ENCODE measurements at regions not wholly inside any gene's neighbourhood (a gene's known extent, or its start where the extent isn't known, plus 50 kb on each side); places are given as distances from the start of the nearest gene placed in this dataset.

DNA sequence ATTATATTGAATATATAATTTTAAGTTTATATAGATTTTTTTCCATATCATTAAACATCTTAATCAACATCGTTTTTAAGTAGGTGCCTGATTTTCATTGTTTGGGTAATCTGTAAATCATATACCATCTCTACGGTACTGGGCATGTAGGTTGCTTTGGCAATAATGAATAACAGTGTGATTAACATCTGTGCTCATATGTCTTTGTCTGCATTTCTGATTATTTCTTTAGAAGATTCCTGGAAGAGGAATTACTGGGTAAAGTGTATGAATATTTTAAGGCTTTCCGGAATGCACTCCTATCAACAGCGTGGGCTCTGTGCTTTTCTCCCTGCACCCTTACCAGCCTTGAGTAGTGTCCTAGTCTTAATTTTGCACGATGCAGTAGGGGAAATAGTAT lies 119.8 kb upstream of the LIPC start:
- ATAC-seq = no peak
- TF ChIP-seq RARB (CRISPR knock-in tag; IDR thresholded peaks at IDR 0.05) = no peak
- TF ChIP-seq BACH2 (CRISPR knock-in tag; IDR thresholded peaks at IDR 0.05; ENCODE audit: borderline replicate concordance) = no peak

DNA sequence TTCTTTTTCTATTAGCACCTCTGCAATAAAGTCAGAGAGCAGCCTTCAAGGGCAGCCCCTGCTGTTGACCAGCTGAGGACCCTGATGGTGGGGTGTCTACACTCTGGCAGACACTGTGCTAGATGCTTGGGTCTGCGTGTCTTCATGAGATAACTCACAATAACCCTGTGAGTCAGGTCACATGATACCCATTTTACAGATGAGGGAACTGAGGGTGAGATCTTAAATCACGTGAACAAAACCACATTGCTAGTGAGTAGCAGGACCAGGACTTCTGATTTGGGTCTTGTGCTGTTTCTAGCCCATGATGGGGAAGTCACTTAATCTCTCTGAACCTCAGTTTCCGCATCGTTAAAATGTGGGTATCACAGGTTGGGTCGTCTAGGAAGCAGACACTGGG lies 118.5 kb upstream of the LIPC start:
- no peak for TF ChIP-seq ARNTL (CRISPR knock-in tag; IDR thresholded peaks at IDR 0.05; ENCODE audit: borderline replicate concordance, low read depth)
- TF ChIP-seq, protein P1, sequence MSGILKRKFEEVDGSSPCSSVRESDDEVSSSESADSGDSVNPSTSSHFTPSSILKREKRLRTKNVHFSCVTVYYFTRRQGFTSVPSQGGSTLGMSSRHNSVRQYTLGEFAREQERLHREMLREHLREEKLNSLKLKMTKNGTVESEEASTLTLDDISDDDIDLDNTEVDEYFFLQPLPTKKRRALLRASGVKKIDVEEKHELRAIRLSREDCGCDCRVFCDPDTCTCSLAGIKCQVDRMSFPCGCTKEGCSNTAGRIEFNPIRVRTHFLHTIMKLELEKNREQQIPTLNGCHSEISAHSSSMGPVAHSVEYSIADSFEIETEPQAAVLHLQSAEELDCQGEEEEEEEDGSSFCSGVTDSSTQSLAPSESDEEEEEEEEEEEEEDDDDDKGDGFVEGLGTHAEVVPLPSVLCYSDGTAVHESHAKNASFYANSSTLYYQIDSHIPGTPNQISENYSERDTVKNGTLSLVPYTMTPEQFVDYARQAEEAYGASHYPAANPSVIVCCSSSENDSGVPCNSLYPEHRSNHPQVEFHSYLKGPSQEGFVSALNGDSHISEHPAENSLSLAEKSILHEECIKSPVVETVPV (CRISPR knock-in tag; IDR thresholded peaks at IDR 0.05) = no peak
- TF ChIP-seq, protein P2, sequence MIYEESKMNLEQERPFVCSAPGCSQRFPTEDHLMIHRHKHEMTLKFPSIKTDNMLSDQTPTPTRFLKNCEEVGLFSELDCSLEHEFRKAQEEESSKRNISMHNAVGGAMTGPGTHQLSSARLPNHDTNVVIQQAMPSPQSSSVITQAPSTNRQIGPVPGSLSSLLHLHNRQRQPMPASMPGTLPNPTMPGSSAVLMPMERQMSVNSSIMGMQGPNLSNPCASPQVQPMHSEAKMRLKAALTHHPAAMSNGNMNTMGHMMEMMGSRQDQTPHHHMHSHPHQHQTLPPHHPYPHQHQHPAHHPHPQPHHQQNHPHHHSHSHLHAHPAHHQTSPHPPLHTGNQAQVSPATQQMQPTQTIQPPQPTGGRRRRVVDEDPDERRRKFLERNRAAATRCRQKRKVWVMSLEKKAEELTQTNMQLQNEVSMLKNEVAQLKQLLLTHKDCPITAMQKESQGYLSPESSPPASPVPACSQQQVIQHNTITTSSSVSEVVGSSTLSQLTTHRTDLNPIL (CRISPR knock-in tag; IDR thresholded peaks at IDR 0.05; ENCODE audit: low read depth) = no peak
- no peak for ATAC-seq

DNA sequence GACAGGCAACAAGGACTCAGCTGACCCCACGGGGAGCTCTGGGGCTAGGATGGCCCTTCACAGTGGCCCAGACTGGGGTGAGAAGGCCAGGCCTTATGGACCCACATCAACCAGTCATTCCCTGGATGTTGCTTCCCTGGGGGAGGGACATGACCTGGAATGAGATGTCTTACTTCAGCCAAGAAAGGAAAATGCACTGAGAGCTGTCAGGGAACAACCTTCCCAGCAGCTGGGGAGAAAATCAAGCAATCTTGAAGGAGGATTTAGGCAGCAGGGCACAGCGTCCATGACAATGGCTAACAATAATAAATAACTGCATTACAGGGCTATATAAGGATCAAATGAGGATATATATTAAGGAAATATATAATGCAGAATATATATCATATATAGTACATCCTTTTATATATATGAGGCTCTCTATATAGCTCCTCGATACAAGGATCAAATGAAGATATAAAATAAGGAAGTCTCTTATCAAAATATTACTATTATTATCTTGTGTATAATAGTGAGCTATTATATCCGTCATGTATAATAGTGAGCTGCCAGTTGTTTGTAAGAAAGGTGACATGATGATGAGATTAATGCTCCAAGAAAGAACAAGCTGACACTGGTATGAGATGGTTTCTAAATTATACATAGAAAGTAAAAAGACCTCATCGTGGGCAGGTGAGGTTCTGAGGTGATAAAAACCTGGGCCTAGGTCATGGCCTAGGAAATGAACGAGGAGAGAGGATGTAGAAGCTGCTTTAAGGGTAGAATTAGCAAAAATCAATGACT lies 117.8 kb upstream of the LIPC start:
- ATAC-seq = no peak
- TF ChIP-seq, protein P2 (CRISPR knock-in tag; IDR thresholded peaks at IDR 0.05; ENCODE audit: low read depth) = no peak
- TF ChIP-seq ESRRG (CRISPR knock-in tag; IDR thresholded peaks at IDR 0.05) (no peak), ZNF70 (CRISPR knock-in tag; IDR thresholded peaks at IDR 0.05) (no peak), ZC3H10 (CRISPR knock-in tag; IDR thresholded peaks at IDR 0.05) (no peak), RARB (CRISPR knock-in tag; IDR thresholded peaks at IDR 0.05) (no peak), SNAI2 (CRISPR knock-in tag; IDR thresholded peaks at IDR 0.05) (no peak), PPARA (CRISPR knock-in tag; IDR thresholded peaks at IDR 0.05; ENCODE audit: borderline replicate concordance) (no peak), TOX (CRISPR knock-in tag; IDR thresholded peaks at IDR 0.05; ENCODE audit: borderline replicate concordance) (no peak), TCF4 (CRISPR knock-in tag; IDR thresholded peaks at IDR 0.05; ENCODE audit: borderline replicate concordance) (no peak), GLIS3 (CRISPR knock-in tag; IDR thresholded peaks at IDR 0.05) (no peak), ISL1 (CRISPR knock-in tag; IDR thresholded peaks at IDR 0.05) (no peak), ZNF8 (CRISPR knock-in tag; IDR thresholded peaks at IDR 0.05) (no peak), OSR1 (CRISPR knock-in tag; IDR thresholded peaks at IDR 0.05) (no peak), ZFP3 (CRISPR knock-in tag; IDR thresholded peaks at IDR 0.05) (no peak)
- TF ChIP-seq, protein P3, sequence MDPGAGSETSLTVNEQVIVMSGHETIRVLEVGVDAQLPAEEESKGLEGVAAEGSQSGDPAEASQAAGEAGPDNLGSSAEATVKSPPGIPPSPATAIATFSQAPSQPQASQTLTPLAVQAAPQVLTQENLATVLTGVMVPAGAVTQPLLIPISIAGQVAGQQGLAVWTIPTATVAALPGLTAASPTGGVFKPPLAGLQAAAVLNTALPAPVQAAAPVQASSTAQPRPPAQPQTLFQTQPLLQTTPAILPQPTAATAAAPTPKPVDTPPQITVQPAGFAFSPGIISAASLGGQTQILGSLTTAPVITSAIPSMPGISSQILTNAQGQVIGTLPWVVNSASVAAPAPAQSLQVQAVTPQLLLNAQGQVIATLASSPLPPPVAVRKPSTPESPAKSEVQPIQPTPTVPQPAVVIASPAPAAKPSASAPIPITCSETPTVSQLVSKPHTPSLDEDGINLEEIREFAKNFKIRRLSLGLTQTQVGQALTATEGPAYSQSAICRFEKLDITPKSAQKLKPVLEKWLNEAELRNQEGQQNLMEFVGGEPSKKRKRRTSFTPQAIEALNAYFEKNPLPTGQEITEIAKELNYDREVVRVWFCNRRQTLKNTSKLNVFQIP (CRISPR knock-in tag; IDR thresholded peaks at IDR 0.05; ENCODE audit: borderline replicate concordance, low read depth) = no peak
- TF ChIP-seq, protein P4, sequence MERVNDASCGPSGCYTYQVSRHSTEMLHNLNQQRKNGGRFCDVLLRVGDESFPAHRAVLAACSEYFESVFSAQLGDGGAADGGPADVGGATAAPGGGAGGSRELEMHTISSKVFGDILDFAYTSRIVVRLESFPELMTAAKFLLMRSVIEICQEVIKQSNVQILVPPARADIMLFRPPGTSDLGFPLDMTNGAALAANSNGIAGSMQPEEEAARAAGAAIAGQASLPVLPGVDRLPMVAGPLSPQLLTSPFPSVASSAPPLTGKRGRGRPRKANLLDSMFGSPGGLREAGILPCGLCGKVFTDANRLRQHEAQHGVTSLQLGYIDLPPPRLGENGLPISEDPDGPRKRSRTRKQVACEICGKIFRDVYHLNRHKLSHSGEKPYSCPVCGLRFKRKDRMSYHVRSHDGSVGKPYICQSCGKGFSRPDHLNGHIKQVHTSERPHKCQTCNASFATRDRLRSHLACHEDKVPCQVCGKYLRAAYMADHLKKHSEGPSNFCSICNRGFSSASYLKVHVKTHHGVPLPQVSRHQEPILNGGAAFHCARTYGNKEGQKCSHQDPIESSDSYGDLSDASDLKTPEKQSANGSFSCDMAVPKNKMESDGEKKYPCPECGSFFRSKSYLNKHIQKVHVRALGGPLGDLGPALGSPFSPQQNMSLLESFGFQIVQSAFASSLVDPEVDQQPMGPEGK (CRISPR knock-in tag; IDR thresholded peaks at IDR 0.05; ENCODE audit: borderline replicate concordance) = no peak
- TF ChIP-seq, protein P5, sequence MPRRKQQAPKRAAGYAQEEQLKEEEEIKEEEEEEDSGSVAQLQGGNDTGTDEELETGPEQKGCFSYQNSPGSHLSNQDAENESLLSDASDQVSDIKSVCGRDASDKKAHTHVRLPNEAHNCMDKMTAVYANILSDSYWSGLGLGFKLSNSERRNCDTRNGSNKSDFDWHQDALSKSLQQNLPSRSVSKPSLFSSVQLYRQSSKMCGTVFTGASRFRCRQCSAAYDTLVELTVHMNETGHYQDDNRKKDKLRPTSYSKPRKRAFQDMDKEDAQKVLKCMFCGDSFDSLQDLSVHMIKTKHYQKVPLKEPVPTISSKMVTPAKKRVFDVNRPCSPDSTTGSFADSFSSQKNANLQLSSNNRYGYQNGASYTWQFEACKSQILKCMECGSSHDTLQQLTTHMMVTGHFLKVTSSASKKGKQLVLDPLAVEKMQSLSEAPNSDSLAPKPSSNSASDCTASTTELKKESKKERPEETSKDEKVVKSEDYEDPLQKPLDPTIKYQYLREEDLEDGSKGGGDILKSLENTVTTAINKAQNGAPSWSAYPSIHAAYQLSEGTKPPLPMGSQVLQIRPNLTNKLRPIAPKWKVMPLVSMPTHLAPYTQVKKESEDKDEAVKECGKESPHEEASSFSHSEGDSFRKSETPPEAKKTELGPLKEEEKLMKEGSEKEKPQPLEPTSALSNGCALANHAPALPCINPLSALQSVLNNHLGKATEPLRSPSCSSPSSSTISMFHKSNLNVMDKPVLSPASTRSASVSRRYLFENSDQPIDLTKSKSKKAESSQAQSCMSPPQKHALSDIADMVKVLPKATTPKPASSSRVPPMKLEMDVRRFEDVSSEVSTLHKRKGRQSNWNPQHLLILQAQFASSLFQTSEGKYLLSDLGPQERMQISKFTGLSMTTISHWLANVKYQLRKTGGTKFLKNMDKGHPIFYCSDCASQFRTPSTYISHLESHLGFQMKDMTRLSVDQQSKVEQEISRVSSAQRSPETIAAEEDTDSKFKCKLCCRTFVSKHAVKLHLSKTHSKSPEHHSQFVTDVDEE (CRISPR knock-in tag; IDR thresholded peaks at IDR 0.05) = no peak
